GM12892 (cell line): ENCODE measurements at regions not wholly inside any gene's neighbourhood (a gene's known extent, or its start where the extent isn't known, plus 50 kb on each side); places are given as distances from the start of the nearest gene placed in this dataset.

Experiments used
- POLR2A ChIP-seq: IDR thresholded peaks from 2 replicates; pipeline ENCODE4 v1.6.1; 2011; ENCODE audit warnings: low read depth, low read length, control low read depth
- POLR2AphosphoS5 ChIP-seq: IDR thresholded peaks from 2 replicates; pipeline ENCODE4 v1.6.1; 2011; ENCODE audit warnings: low read depth, low read length, control low read depth
- TAF1 ChIP-seq: IDR thresholded peaks from 2 replicates; pipeline ENCODE4 v1.6.1; 2011; ENCODE audit warnings: low read depth, mild to moderate bottlenecking, control low read depth, low read length, borderline replicate concordance

DNA sequence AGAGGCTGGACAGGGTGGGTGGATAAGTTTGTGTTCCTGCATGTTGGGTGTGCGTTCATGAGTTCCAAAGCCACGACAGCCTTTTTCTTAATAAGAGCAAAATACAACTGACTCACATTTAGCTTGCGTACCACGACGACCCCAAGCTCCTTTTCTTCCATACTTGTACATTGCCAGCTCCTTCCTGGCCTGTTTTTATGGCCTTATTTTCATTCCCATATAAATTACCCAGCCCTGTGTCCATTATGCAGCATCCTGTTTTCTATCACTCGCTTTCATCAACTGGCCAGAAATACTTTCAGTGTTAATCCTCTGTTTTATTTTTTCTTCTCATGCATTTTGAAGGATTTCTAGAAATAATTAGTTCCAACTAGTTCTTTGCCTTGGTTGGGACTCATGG lies 499.1 kb downstream of the FOXO1 start:
- no peak for TF ChIP-seq POLR2A
- no peak for TF ChIP-seq POLR2AphosphoS5
- TF ChIP-seq TAF1 = no peak
